Kidney tubule cell (primary cell): ENCODE measurements at regions not wholly inside any gene's neighbourhood (a gene's known extent, or its start where the extent isn't known, plus 50 kb on each side); places are given as distances from the start of the nearest gene placed in this dataset.

Source experiments
- DNase-seq: peaks from one replicate; pipeline ENCODE4 v3.0.0-alpha.2; 2018; ENCODE audit warnings: low spot score

- no peak for DNase-seq
Observed at GRCh38 chr4:163871078-163871477, 376.6 kb downstream of the TMA16 start.

- no peak for DNase-seq
Observed at GRCh38 chr4:163875327-163875726, 380.8 kb downstream of the TMA16 start.

- no peak for DNase-seq
Observed at GRCh38 chr4:163878336-163879121, 384.0 kb downstream of the TMA16 start.

- no peak for DNase-seq
Observed at GRCh38 chr4:163892417-163892816, 397.9 kb downstream of the TMA16 start.

- DNase-seq: no peak
Observed at GRCh38 chr4:163895378-163896005, 401.0 kb downstream of the TMA16 start.

GRCh38 chr4:163901319-163901718 lies 406.8 kb downstream of the TMA16 start:
- no peak for DNase-seq

GRCh38 chr4:163902417-163902816 lies 407.9 kb downstream of the TMA16 start:
- DNase-seq: no peak

GRCh38 chr4:163911891-163912290 lies 417.4 kb downstream of the TMA16 start:
- no peak for DNase-seq

- DNase-seq: no peak
Observed at GRCh38 chr4:163913571-163913970, 419.1 kb downstream of the TMA16 start.

GRCh38 chr4:163915896-163916295 lies 421.4 kb downstream of the TMA16 start:
- DNase-seq: no peak

- no peak for DNase-seq
Observed at GRCh38 chr4:163920426-163920825, 425.9 kb downstream of the TMA16 start.

- DNase-seq: no peak
Observed at GRCh38 chr4:163922302-163922701, 427.8 kb downstream of the TMA16 start.

GRCh38 chr4:163923092-163923491 lies 428.6 kb downstream of the TMA16 start:
- no peak for DNase-seq

GRCh38 chr4:163930086-163930485 lies 435.6 kb downstream of the TMA16 start:
- DNase-seq: no peak

GRCh38 chr4:163932504-163932903 lies 438.0 kb downstream of the TMA16 start:
- no peak for DNase-seq

GRCh38 chr4:163939597-163939996 lies 445.1 kb downstream of the TMA16 start:
- no peak for DNase-seq

- peak; percentile 40 for DNase-seq
Observed at GRCh38 chr4:163941221-163941905, 446.9 kb downstream of the TMA16 start.

GRCh38 chr4:163948920-163949455 lies 454.5 kb downstream of the TMA16 start:
- DNase-seq: no peak

- DNase-seq: no peak
Observed at GRCh38 chr4:163949976-163950601, 455.6 kb downstream of the TMA16 start.

- no peak for DNase-seq
Observed at GRCh38 chr4:163955288-163955687, 460.8 kb downstream of the TMA16 start.

- no peak for DNase-seq
Observed at GRCh38 chr4:163958751-163959150, 464.3 kb downstream of the TMA16 start.

- DNase-seq: no peak
Observed at GRCh38 chr4:163959932-163960331, 465.4 kb downstream of the TMA16 start.
